ENCODE measurements at regions not wholly inside any gene's neighbourhood (a gene's known extent, or its start where the extent isn't known, plus 50 kb on each side); places are given as distances from the start of the nearest gene placed in this dataset.

DNA sequence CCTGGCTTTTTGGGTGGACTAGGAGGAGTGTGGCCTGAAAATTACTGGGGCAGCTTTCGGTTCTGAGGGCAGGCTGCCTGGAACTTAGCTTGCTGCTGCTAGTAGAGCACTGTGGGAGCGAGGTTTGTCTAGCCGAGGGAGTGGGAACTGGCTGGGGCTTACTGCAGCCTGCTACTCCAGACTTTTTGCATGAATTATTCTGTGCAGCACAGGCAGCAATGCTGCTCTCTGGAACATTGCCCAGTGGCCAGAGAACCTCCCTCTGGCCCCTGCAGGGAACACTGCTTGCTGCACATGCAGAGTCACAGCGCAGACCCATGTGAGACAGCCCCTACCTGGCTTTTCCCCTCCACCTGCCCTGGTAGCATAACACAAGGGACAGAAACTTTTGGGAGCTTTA lies 263.9 kb upstream of the SLITRK2 start:
- no peaks in the 10 kb centered on the region for H3K27me3 ChIP-seq (ENCODE audit: low read length)
- DNase-seq: no peak
- H3K9me2 ChIP-seq (replicated peaks; ENCODE audit: insufficient read depth, low read length): no peaks in the 10 kb centered on the region
- peaks cover 4% of the 10 kb centered on the region; the same call in 1 of the 2 replicates for H3K9me3 ChIP-seq (ENCODE audit: low read length)
- no peak overlapping the region for H2AFZ ChIP-seq (ENCODE audit: low read length)
- H3K27ac ChIP-seq (ENCODE audit: low read length): no peak overlapping the region
- no peaks in the 10 kb centered on the region for H3K79me2 ChIP-seq (ENCODE audit: low read length)
- H3K4me1 ChIP-seq (ENCODE audit: low read length): peaks cover 16% of the 10 kb centered on the region
- H3K4me2 ChIP-seq (ENCODE audit: low read depth, low read length, poor library complexity, severe bottlenecking): no peak overlapping the region
- no peak overlapping the region for H3K9ac ChIP-seq (ENCODE audit: low read length)
- no peaks in the 10 kb centered on the region for H3K36me3 ChIP-seq (ENCODE audit: insufficient read depth, low read length)
- no peak overlapping the region for H3K4me3 ChIP-seq (ENCODE audit: low read length)
- no peaks in the 10 kb centered on the region for H4K20me1 ChIP-seq (ENCODE audit: insufficient read depth, low read depth, low read length)

DNA sequence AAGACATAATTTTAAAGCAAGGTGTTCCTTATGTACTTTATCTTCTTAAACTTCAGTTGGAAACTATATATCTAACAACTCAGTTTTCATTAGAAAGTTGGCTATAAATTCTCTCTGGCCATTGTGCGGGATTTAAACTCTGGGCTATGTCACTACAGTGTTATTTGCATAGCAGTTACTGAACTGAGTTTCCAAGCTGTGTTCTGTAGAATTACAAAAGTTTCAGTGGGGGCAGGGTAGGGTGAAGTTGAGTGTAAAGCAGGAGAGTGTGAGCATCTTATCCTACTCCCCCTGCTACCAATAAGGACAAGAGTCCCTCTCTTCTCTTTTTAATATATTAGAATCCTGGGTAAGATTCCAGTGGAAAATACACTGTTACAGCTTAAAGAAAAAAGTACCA lies 254.5 kb upstream of the SLITRK2 start:
- Histone ChIP-seq H3K27ac (ENCODE audit: low read length) (no peak overlapping the region), H3K27me3 (ENCODE audit: low read length) (no peaks in the 10 kb centered on the region), H3K9me2 (replicated peaks; ENCODE audit: insufficient read depth, low read length) (no peaks in the 10 kb centered on the region), H3K4me3 (ENCODE audit: low read length) (no peak overlapping the region), H2AFZ (ENCODE audit: low read length) (no peak overlapping the region), H3K36me3 (ENCODE audit: insufficient read depth, low read length) (no peaks in the 10 kb centered on the region), H3K4me1 (ENCODE audit: low read length) (peaks cover 5% of the 10 kb centered on the region; the same call in 1 of the 2 replicates), H3K9me3 (ENCODE audit: low read length) (no peaks in the 10 kb centered on the region), H3K4me2 (ENCODE audit: low read depth, low read length, poor library complexity, severe bottlenecking) (peak overlapping the region; percentile 18), H3K9ac (ENCODE audit: low read length) (no peak overlapping the region), H3K79me2 (ENCODE audit: low read length) (no peaks in the 10 kb centered on the region), H4K20me1 (ENCODE audit: insufficient read depth, low read depth, low read length) (no peaks in the 10 kb centered on the region)
- DNase-seq: no peak

DNA sequence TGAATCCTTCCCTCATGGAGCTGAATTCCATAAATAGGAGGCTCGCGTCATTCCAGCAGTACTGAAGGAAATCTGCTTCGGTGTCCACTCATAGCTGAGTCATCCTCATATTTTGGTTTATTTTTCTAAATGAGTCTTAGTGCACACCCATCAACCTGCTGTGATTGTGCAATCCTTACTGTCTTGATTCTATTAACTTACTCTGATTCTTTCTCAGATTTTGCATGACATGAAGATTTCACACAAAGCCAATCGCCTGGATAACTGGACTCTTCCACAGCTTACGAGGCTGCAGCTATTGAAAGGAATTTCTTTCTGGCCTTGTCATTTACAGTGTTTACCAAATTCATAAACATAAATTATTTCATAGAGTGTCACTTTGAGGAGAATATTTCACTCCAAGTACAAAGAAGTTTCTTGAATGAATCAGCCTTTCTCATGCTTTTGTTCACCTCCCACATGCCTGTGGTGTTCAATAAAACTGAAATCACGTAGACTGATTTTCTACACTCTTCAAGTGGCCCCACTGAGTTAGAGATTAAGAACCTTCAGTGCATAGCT lies 207.6 kb upstream of the SLITRK2 start:
- H3K4me2 ChIP-seq (ENCODE audit: low read depth, low read length, poor library complexity, severe bottlenecking): no peak overlapping the region

DNA sequence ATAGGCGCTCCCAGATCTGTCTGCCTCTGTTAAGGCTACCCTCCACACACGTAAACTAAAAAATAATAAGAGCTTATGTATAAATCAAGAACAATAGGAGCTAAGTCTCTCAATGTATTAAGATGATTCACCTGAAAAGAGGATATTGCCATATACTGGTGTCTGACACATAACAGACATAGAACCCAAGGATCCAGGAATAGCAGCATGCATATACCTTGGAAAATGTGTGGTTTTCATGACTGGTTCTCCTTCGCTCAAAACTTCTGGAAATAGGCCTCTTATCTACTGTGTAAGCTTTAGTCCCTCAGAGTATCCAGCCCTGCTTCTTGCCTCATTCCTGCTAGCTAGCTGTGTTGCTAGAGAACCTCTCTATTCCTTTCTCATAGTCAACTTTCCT lies 203.7 kb upstream of the SLITRK2 start:
- Histone ChIP-seq H3K4me3 (ENCODE audit: low read length) (no peak overlapping the region), H4K20me1 (ENCODE audit: insufficient read depth, low read depth, low read length) (no peaks in the 10 kb centered on the region), H3K9ac (ENCODE audit: low read length) (no peak overlapping the region), H3K27me3 (ENCODE audit: low read length) (no peaks in the 10 kb centered on the region), H3K9me2 (replicated peaks; ENCODE audit: insufficient read depth, low read length) (no peaks in the 10 kb centered on the region), H3K4me2 (ENCODE audit: low read depth, low read length, poor library complexity, severe bottlenecking) (no peak overlapping the region), H3K9me3 (ENCODE audit: low read length) (0 out of 2 replicates have a peak, but pooled peaks cover 3% of the 10 kb centered on the region), H3K27ac (ENCODE audit: low read length) (no peak overlapping the region), H3K4me1 (ENCODE audit: low read length) (no peaks in the 10 kb centered on the region), H3K36me3 (ENCODE audit: insufficient read depth, low read length) (no peaks in the 10 kb centered on the region), H2AFZ (ENCODE audit: low read length) (no peak overlapping the region), H3K79me2 (ENCODE audit: low read length) (no peaks in the 10 kb centered on the region)
- no peak for DNase-seq

More for the DNA sequence above, 207.6 kb upstream of the SLITRK2 start:
- no peak overlapping the region for H3K27ac ChIP-seq (ENCODE audit: low read length)
- no peak for DNase-seq
- no peaks in the 10 kb centered on the region for H3K27me3 ChIP-seq (ENCODE audit: low read length)
- H3K4me3 ChIP-seq (ENCODE audit: low read length): no peak overlapping the region
- no peaks in the 10 kb centered on the region for H3K9me2 ChIP-seq (replicated peaks; ENCODE audit: insufficient read depth, low read length)
- no peaks in the 10 kb centered on the region for H4K20me1 ChIP-seq (ENCODE audit: insufficient read depth, low read depth, low read length)
- H3K9ac ChIP-seq (ENCODE audit: low read length): no peak overlapping the region
- no peaks in the 10 kb centered on the region for H3K4me1 ChIP-seq (ENCODE audit: low read length)
- no peak overlapping the region for H2AFZ ChIP-seq (ENCODE audit: low read length)
- no peaks in the 10 kb centered on the region for H3K79me2 ChIP-seq (ENCODE audit: low read length)
- H3K9me3 ChIP-seq (ENCODE audit: low read length): 0 out of 2 replicates have a peak, but pooled peaks cover 3% of the 10 kb centered on the region
- no peaks in the 10 kb centered on the region for H3K36me3 ChIP-seq (ENCODE audit: insufficient read depth, low read length)

DNA sequence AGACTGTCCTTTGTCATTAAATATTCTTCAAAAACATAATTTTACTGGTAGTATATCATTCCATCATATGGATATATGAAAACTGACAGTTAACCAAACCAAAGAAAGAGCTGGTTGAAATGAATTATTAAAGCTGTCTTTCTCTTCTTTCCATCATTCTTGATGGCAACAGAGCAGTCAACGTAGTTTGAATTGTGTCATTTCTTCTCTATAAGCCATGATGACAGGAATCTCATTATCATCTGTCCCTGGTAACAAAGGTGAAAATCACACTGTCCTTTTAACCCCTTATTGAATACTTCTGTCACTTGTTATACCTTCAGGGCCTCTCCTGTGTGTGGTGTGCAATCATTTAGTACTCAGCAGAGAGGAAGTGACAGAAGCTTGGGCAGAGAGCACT lies 197.0 kb upstream of the SLITRK2 start:
- no peak overlapping the region for H3K9ac ChIP-seq (ENCODE audit: low read length)
- no peak overlapping the region for H2AFZ ChIP-seq (ENCODE audit: low read length)
- H3K4me2 ChIP-seq (ENCODE audit: low read depth, low read length, poor library complexity, severe bottlenecking): no peak overlapping the region
- H3K27ac ChIP-seq (ENCODE audit: low read length): no peak overlapping the region
- no peaks in the 10 kb centered on the region for H3K9me2 ChIP-seq (replicated peaks; ENCODE audit: insufficient read depth, low read length)
- no peaks in the 10 kb centered on the region for H3K4me1 ChIP-seq (ENCODE audit: low read length)
- DNase-seq: no peak
- H3K9me3 ChIP-seq (ENCODE audit: low read length): peaks cover 5% of the 10 kb centered on the region; the same call in 1 of the 2 replicates
- no peaks in the 10 kb centered on the region for H4K20me1 ChIP-seq (ENCODE audit: insufficient read depth, low read depth, low read length)
- H3K4me3 ChIP-seq (ENCODE audit: low read length): no peak overlapping the region
- no peaks in the 10 kb centered on the region for H3K27me3 ChIP-seq (ENCODE audit: low read length)
- no peaks in the 10 kb centered on the region for H3K36me3 ChIP-seq (ENCODE audit: insufficient read depth, low read length)
- H3K79me2 ChIP-seq (ENCODE audit: low read length): no peaks in the 10 kb centered on the region

DNA sequence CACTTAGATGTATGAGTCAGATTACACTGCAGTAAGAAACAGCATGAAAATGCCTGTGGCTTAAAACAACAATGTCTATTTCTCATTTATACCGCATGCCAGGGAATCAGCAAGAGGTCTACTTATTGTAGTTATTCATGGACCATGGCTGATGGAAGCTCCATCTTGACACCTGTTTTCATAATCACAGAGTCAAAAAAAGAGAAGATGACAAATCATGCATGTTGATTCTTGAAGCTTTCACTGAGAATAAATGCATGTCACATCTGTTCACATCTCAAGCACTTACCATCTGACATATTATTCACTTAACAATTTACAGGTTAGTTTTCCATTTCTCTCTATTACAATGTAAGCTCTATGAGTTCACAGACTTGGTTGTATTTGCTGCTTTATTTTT lies 194.2 kb upstream of the SLITRK2 start:
- Histone ChIP-seq H2AFZ (ENCODE audit: low read length) (no peak overlapping the region), H3K36me3 (ENCODE audit: insufficient read depth, low read length) (no peaks in the 10 kb centered on the region), H3K27ac (ENCODE audit: low read length) (no peak overlapping the region), H3K4me2 (ENCODE audit: low read depth, low read length, poor library complexity, severe bottlenecking) (no peak overlapping the region), H4K20me1 (ENCODE audit: insufficient read depth, low read depth, low read length) (no peaks in the 10 kb centered on the region), H3K27me3 (ENCODE audit: low read length) (no peaks in the 10 kb centered on the region), H3K9ac (ENCODE audit: low read length) (no peak overlapping the region), H3K4me1 (ENCODE audit: low read length) (no peaks in the 10 kb centered on the region), H3K79me2 (ENCODE audit: low read length) (no peaks in the 10 kb centered on the region), H3K9me2 (replicated peaks; ENCODE audit: insufficient read depth, low read length) (no peaks in the 10 kb centered on the region), H3K4me3 (ENCODE audit: low read length) (no peak overlapping the region), H3K9me3 (ENCODE audit: low read length) (peaks cover 5% of the 10 kb centered on the region; the same call in 1 of the 2 replicates)
- DNase-seq: no peak

DNA sequence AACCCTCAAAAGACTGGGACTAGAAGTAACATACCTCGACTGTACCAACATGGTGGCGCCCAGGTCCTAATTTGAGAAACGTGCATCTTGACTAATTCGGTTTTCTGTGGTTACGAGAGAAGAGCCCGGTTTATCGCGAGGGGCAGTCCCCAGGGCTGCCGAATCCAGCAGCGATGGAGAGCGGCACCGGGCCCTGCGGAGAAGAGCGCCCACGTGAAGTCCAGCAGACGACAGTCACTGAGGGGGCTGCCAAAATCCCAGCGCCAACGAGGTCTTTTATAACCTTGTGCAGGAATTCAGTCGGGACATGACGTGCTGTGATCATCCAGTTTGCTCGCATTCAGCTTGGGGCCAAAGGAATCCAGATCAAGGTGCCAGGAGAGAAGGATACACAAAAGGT lies 187.5 kb upstream of the SLITRK2 start:
- no peak overlapping the region for H3K27ac ChIP-seq (ENCODE audit: low read length)

DNA sequence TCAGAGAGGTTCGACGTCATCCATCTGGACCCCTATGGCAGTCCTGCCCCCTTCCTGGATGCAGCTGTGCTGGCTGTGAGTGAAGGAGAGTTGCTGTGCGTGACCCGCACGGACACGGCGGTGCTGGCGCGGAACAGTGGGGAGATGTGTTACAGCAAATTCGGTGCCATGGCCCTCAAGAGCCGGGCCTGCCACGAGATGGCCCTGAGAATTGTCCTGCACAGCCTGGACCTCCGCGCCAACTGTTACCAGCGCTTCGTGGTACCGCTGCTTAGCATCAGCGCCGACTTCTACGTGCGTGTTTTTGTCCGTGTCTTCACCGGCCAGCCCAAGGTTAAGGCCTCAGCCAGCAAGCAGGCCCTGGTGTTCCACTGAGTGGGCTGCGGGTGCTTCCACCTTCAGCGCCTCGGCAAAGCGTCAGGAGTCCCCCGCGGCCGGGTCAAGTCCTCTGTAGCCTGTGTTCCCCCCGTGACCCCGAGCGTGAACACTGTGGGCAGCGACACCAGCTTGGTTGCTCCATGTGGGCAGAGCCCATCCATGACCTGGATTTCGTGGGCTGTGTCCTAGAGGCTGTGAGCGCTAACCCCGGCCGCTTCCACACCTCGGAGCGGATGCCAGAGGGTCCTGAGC lies 186.7 kb upstream of the SLITRK2 start:
- Histone ChIP-seq H3K9ac (ENCODE audit: low read length) (no peak overlapping the region), H3K27ac (ENCODE audit: low read length) (no peak overlapping the region), H3K36me3 (ENCODE audit: insufficient read depth, low read length) (no peaks in the 10 kb centered on the region), H3K27me3 (ENCODE audit: low read length) (no peaks in the 10 kb centered on the region), H3K9me3 (ENCODE audit: low read length) (peaks cover 3% of the 10 kb centered on the region), H2AFZ (ENCODE audit: low read length) (no peak overlapping the region), H3K4me1 (ENCODE audit: low read length) (no peaks in the 10 kb centered on the region), H3K4me2 (ENCODE audit: low read depth, low read length, poor library complexity, severe bottlenecking) (no peak overlapping the region), H3K9me2 (replicated peaks; ENCODE audit: insufficient read depth, low read length) (no peaks in the 10 kb centered on the region), H3K4me3 (ENCODE audit: low read length) (no peak overlapping the region), H3K79me2 (ENCODE audit: low read length) (no peaks in the 10 kb centered on the region), H4K20me1 (ENCODE audit: insufficient read depth, low read depth, low read length) (no peaks in the 10 kb centered on the region)
- no peak for DNase-seq

More for the DNA sequence above, 187.5 kb upstream of the SLITRK2 start:
- H3K27me3 ChIP-seq (ENCODE audit: low read length): no peaks in the 10 kb centered on the region
- H2AFZ ChIP-seq (ENCODE audit: low read length): no peak overlapping the region
- no peak overlapping the region for H3K9ac ChIP-seq (ENCODE audit: low read length)
- H3K4me1 ChIP-seq (ENCODE audit: low read length): no peaks in the 10 kb centered on the region
- no peaks in the 10 kb centered on the region for H4K20me1 ChIP-seq (ENCODE audit: insufficient read depth, low read depth, low read length)
- no peak overlapping the region for H3K4me2 ChIP-seq (ENCODE audit: low read depth, low read length, poor library complexity, severe bottlenecking)
- no peaks in the 10 kb centered on the region for H3K79me2 ChIP-seq (ENCODE audit: low read length)
- H3K36me3 ChIP-seq (ENCODE audit: insufficient read depth, low read length): no peaks in the 10 kb centered on the region
- H3K9me3 ChIP-seq (ENCODE audit: low read length): peaks cover 3% of the 10 kb centered on the region
- no peaks in the 10 kb centered on the region for H3K9me2 ChIP-seq (replicated peaks; ENCODE audit: insufficient read depth, low read length)
- no peak for DNase-seq
- H3K4me3 ChIP-seq (ENCODE audit: low read length): no peak overlapping the region

Data from Karpas-422 (cell line).